Ovary (tissue), 3 donors: ENCODE measurements at regions not wholly inside any gene's neighbourhood (a gene's known extent, or its start where the extent isn't known, plus 50 kb on each side); places are given as distances from the start of the nearest gene placed in this dataset.

ENCODE experiments used
- CTCF ChIP-seq, 3 donors: fragments of 450-650 bp in 2 of 3; fragments of 200-600 bp in 1 of 3; IDR thresholded peaks; one replicate each; pipeline versions ENCODE4 v1.5.1 to v1.8.0; 2016 to 2022; ENCODE audit warnings: antibody characterized with exemption in 3 of 3, mild to moderate bottlenecking in 1 of 3
- EP300 ChIP-seq: sonication (generic); formaldehyde crosslinking; IDR thresholded peaks from one replicate; pipeline ENCODE4 v1.6.1; 2017; ENCODE audit warnings: antibody characterized with exemption
- POLR2A ChIP-seq: fragments of 450-650 bp; IDR thresholded peaks from one replicate; pipeline ENCODE4 v1.6.1; 2017; ENCODE audit warnings: antibody characterized with exemption, mild to moderate bottlenecking, moderate library complexity
- donor health status: DM: no; HTN: no; CAD: no.

- TF ChIP-seq CTCF (IDR thresholded peaks at IDR 0.05) = no peak
- no peak for TF ChIP-seq EP300
- no peak for TF ChIP-seq POLR2A
Measured at GRCh38 chr14:26707234-26707633, 109.4 kb upstream of the NOVA1 start.
